Adrenal gland (tissue), 9 donors: ENCODE measurements at regions not wholly inside any gene's neighbourhood (a gene's known extent, or its start where the extent isn't known, plus 50 kb on each side); places are given as distances from the start of the nearest gene placed in this dataset.

Experiments used
- DNase-seq, 7 donors: peaks; one replicate each; pipeline ENCODE4 v3.0.0-alpha.2; 2019 to 2020
- H3K27ac ChIP-seq, 5 donors: fragments of 200-600 bp; sonication (generic) in 4 of 5; 1 replicate in 3 of 5; 2 replicates in 2 of 5; pipeline versions ENCODE4 v1.5.1 to v1.8.0; 2016 to 2020; ENCODE audit warnings: mild to moderate bottlenecking in 1 of 5
- H3K27me3 ChIP-seq: fragments of 200-600 bp; 2 replicates; pipeline ENCODE4 v1.8.0; 2021
- H3K36me3 ChIP-seq, 2 donors: fragments of 200-600 bp; replicated peaks in 1 of 2; 1 replicate in 1 of 2; 2 replicates in 1 of 2; pipeline versions ENCODE4 v1.5.1 to v1.8.0; 2018 to 2022
- H3K4me1 ChIP-seq, 2 donors: fragments of 200-600 bp; replicated peaks in 1 of 2; 1 replicate in 1 of 2; 2 replicates in 1 of 2; pipeline versions ENCODE4 v1.5.1 to v1.8.0; 2018 to 2021
- H3K4me3 ChIP-seq, 4 donors: fragments of 200-600 bp; sonication (generic) in 3 of 4; one replicate each; pipeline ENCODE4 v1.5.1; 2016 to 2018
- H3K9me3 ChIP-seq, 3 donors: fragments of 200-600 bp; sonication (generic) in 1 of 3; replicated peaks in 1 of 3; 1 replicate in 2 of 3; 2 replicates in 1 of 3; pipeline versions ENCODE4 v1.5.1 to v1.8.0; 2016 to 2021
- POLR2A ChIP-seq, 2 donors: fragments of 450-650 bp; IDR thresholded peaks; one replicate each; pipeline ENCODE4 v1.6.1; 2017; ENCODE audit warnings: antibody characterized with exemption in 2 of 2, mild to moderate bottlenecking in 2 of 2, moderate library complexity in 1 of 2
- WGBS, 4 donors: extraction: QIAGEN DNeasy Blood & Tissue Kit in 2 of 4; methylation state at CpG; one replicate each; pipeline versions ENCODE4 v1.1.5 to v1.1.7; 2013 to 2017; 5-methylcytosine and 5-hydroxymethylcytosine counted together
- intact Hi-C, 2 donors: fragments of 100-400 bp; cut with DNase I; formaldehyde crosslinking; loops; one replicate each; pipeline versions ENCODE4 v1.14.1 to v1.15.0; 2022 to 2023
- TF ChIP-seq, protein P1 (sequence below), 6 experiments: fragments of 450-650 bp in 4 of 6; fragments of 200-600 bp in 2 of 6; sonication (generic) in 1 of 6; IDR thresholded peaks; 1 replicate in 5 of 6; 2 replicates in 1 of 6; pipeline versions ENCODE4 v1.5.1 to v1.8.0; 2016 to 2021; ENCODE audit warnings: antibody characterized with exemption in 6 of 6, mild to moderate bottlenecking in 2 of 6, moderate library complexity in 1 of 6
- donor health status: healthy with polysubstance abuse.
- donor health status: Bipolar disorder and iron deficiency.
- donor health status: DM: yes; HTN: yes; CAD: no.
- donor health status: DM: no; HTN: no; CAD: no.
- donor health status: DM: no; HTN: no; CAD: no.

DNA sequence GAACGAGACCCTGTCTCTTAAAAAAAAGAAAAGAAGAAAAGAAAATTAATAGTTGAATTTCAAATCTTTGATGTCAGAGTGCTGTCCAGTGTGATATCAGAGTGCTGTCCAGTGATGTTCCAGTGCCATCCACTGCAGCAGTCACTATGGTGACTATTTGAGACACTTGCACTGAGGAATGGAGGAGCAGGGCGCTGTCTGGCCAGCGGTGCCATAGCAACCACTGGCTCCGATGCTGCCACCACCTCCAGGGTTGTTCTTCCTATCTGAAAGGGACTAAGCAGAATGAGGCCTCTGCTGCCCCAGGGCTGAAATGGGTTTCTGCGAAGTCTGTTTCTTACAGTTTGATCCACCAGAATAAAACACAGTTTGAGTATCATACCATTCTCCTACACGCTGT, 272.9 kb downstream of the NUAK1 start:
- no peaks in the 10 kb centered on the region for H3K4me1 ChIP-seq
- no peak overlapping the region for H3K4me3 ChIP-seq
- H3K36me3 ChIP-seq: no peaks in the 10 kb centered on the region
- TF ChIP-seq, protein P1, sequence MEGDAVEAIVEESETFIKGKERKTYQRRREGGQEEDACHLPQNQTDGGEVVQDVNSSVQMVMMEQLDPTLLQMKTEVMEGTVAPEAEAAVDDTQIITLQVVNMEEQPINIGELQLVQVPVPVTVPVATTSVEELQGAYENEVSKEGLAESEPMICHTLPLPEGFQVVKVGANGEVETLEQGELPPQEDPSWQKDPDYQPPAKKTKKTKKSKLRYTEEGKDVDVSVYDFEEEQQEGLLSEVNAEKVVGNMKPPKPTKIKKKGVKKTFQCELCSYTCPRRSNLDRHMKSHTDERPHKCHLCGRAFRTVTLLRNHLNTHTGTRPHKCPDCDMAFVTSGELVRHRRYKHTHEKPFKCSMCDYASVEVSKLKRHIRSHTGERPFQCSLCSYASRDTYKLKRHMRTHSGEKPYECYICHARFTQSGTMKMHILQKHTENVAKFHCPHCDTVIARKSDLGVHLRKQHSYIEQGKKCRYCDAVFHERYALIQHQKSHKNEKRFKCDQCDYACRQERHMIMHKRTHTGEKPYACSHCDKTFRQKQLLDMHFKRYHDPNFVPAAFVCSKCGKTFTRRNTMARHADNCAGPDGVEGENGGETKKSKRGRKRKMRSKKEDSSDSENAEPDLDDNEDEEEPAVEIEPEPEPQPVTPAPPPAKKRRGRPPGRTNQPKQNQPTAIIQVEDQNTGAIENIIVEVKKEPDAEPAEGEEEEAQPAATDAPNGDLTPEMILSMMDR (IDR thresholded peaks at IDR 0.05): no peak
- TF ChIP-seq POLR2A (IDR thresholded peaks at IDR 0.05): no peak
- WGBS, 4 donors: 84 to 94% (median 89%) methylated on average over 6 of the region's 6 CpGs
- DNase-seq: peak in 1 of 7 donors; percentile 60
- no peak overlapping the region for H3K27ac ChIP-seq
- H3K9me3 ChIP-seq: no peaks in the 10 kb centered on the region
- intact Hi-C loops: no loop called here
- no peaks in the 10 kb centered on the region for H3K27me3 ChIP-seq

DNA sequence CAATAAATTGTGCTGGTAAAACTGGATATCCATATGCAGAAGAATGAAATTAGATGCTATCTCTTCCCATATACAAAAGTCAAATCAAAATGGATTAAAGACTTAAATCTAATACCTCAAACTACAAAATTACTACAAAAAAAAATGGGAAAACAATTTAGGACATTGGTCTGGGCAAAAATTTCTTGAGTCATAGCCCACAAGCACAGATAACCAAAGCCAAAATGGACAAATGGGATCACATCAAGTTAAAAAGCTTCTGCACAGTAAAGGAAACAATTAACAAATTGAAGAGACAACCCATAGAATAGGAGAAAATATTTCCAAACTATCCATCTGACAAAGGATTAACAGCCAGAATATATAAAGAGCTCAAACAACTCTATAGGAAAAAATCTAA, 264.6 kb downstream of the NUAK1 start:
- Histone ChIP-seq H3K27me3 (no peaks in the 10 kb centered on the region), H3K4me1 (no peaks in the 10 kb centered on the region), H3K27ac (no peak overlapping the region), H3K36me3 (no peaks in the 10 kb centered on the region), H3K4me3 (no peak overlapping the region), H3K9me3 (no peaks in the 10 kb centered on the region)
- TF ChIP-seq, protein P1 (IDR thresholded peaks at IDR 0.05): no peak
- TF ChIP-seq POLR2A (IDR thresholded peaks at IDR 0.05): no peak
- intact Hi-C loops: no loop called here
- no peak for DNase-seq

DNA sequence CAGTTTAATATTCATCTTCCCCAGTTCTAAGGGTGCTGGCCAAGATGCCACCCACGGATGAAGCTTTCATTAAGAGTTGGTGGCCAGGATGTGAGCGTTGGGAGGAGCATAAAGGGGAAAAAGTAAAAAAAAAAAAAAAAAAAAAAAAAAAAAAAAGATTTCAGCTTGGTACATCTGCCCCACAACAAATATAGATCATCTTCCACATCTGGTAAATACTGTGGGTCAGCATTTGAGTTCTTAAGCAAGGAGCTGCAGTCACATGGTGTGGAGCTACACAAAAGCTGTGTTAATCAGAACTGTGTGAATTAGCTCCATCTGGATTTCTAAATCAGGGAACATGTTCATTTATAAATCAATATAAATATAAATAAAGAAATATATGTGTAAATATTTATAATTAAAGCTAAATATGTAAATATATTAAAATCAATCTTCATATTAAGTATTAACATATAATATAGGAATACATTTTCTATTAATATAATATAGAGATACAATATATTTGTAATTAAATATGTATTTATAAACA, 262.3 kb downstream of the NUAK1 start:
- H3K36me3 ChIP-seq: no peaks in the 10 kb centered on the region
- H3K27me3 ChIP-seq: no peaks in the 10 kb centered on the region
- WGBS, 4 donors: 28 to 54% (median 48%) methylated on average over 2 of the region's 2 CpGs
- DNase-seq: no peak
- no peaks in the 10 kb centered on the region for H3K9me3 ChIP-seq
- no peak overlapping the region for H3K4me3 ChIP-seq
- intact Hi-C loops: no loop called here
- no peak overlapping the region for H3K27ac ChIP-seq
- no peaks in the 10 kb centered on the region for H3K4me1 ChIP-seq
- no peak for TF ChIP-seq POLR2A (IDR thresholded peaks at IDR 0.05)
- TF ChIP-seq, protein P1 (IDR thresholded peaks at IDR 0.05): no peak

DNA sequence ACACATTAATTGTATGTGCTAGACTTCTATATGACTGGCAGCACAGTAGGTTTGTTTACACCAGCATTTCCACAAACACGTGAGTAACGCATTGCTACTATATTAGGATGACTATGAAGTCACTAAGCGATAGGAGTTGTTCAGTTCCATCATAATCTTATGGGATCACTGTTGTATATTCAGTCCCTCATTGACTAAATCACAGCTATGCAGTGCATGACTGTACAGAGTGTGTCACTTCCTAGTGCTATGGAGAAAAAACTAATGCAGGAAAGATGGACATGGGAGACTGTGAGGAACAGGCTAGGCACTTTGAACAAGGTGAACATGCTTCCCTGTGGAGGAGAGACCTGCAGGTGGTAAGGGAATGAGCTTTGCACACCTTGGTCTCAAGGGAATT, 259.8 kb downstream of the NUAK1 start:
- no peaks in the 10 kb centered on the region for H3K27me3 ChIP-seq
- DNase-seq: no peak
- 91 to 100% (median 97%) methylated on average over 3 of the region's 3 CpGs for WGBS, 4 donors
- intact Hi-C loops: no loop called here
- no peak for TF ChIP-seq POLR2A (IDR thresholded peaks at IDR 0.05)
- TF ChIP-seq, protein P1 (IDR thresholded peaks at IDR 0.05): no peak
- H3K4me1 ChIP-seq: no peaks in the 10 kb centered on the region
- no peaks in the 10 kb centered on the region for H3K9me3 ChIP-seq
- no peak overlapping the region for H3K27ac ChIP-seq
- no peaks in the 10 kb centered on the region for H3K36me3 ChIP-seq
- no peak overlapping the region for H3K4me3 ChIP-seq
